ENCODE measurements at regions not wholly inside any gene's neighbourhood (a gene's known extent, or its start where the extent isn't known, plus 50 kb on each side); places are given as distances from the start of the nearest gene placed in this dataset.
A peak's percentile ranks its signal among the peaks of the same experiment; 100 is the strongest.

GRCh38 chr2:134191835-134192234, 62.0 kb upstream of the MGAT5 start:
- no peak overlapping the region for H3T11ph ChIP-seq (ENCODE audit: low read length)
- H3K9ac ChIP-seq (ENCODE audit: extremely low read depth, insufficient read length, low read length), result no peak overlapping the region

More at GRCh38 chr2:134191835-134192234, 62.0 kb upstream of the MGAT5 start:
- H4K91ac ChIP-seq (ENCODE audit: insufficient read length, low read depth, low read length), result no peak overlapping the region
- no peak overlapping the region for H4K5ac ChIP-seq (ENCODE audit: insufficient read length, low read depth, low read length)
- no peak overlapping the region for H2BK5ac ChIP-seq (ENCODE audit: insufficient read length, low read length)
- H3K14ac ChIP-seq (ENCODE audit: insufficient read depth, low read length), result no peak overlapping the region; the same call in 1 of the 2 replicates
- H3K79me2 ChIP-seq (ENCODE audit: insufficient read depth, low read length), result no peaks in the 10 kb centered on the region; the same call in 1 of the 2 replicates
- H3K4me2 ChIP-seq (ENCODE audit: insufficient read depth, insufficient read length, low read length), result no peak overlapping the region
- no peaks in the 10 kb centered on the region for H3K27me3 ChIP-seq (ENCODE audit: insufficient read depth, low read length)
- Mint-ChIP-seq H3K9me3 (no peaks in the 10 kb centered on the region), H3K4me3 (no peak overlapping the region), H3K36me3 (ENCODE audit: insufficient read depth in 1 of 3, low read depth in 3 of 3) (peaks cover 0 to 4% (median 3%) of the 10 kb centered on the region in 3 experiments; a peak in 2 of 7 replicates), H3K27me3 (ENCODE audit: low read depth) (no peaks in the 10 kb centered on the region), H3K4me1 (peaks cover 8 to 10% of the 10 kb centered on the region in 2 experiments; a peak in 3 of 4 replicates), H3K27ac (peak overlapping the region; percentile 6 to 79 (median 10); a peak in 3 of 7 replicates)
- peaks cover 4% of the 10 kb centered on the region for H3K79me1 ChIP-seq (ENCODE audit: insufficient read depth, low read depth, low read length, poor library complexity, severe bottlenecking)
- no peak overlapping the region for H3K56ac ChIP-seq (ENCODE audit: insufficient read length, low read depth, low read length)
- H2BK20ac ChIP-seq (ENCODE audit: low read depth, low read length, poor library complexity, severe bottlenecking), result no peak overlapping the region
- H3K23ac ChIP-seq (ENCODE audit: insufficient read length, low read depth, low read length), result no peak overlapping the region
- H2BK12ac ChIP-seq (ENCODE audit: insufficient read length, low read depth, low read length), result no peak overlapping the region
- no peaks in the 10 kb centered on the region for H4K20me1 ChIP-seq (ENCODE audit: control insufficient read depth, insufficient read depth, insufficient read length)
- TF ChIP-seq CTCF (conservative IDR thresholded peaks at IDR 0.05), result no peak
- no peak overlapping the region for H2BK120ac ChIP-seq (ENCODE audit: low read depth, low read length, poor library complexity, severe bottlenecking)
- no peak overlapping the region for H2AFZ ChIP-seq (ENCODE audit: low read length)
- no peak for DNase-seq
- no peak overlapping the region for H3K27ac ChIP-seq (ENCODE audit: insufficient read length, low read depth, low read length)
- WGBS (ENCODE audit: extremely low coverage, insufficient read length, low lambda C conversion rate), result no CpG with 5 or more reads among the region's 36 CpGs
- no peaks in the 10 kb centered on the region for H3K23me2 ChIP-seq (ENCODE audit: insufficient read length, low read depth, low read length, poor library complexity, severe bottlenecking)
- no peak overlapping the region for H3K4ac ChIP-seq (ENCODE audit: low read depth, low read length)
- no peaks in the 10 kb centered on the region; the same call in 1 of the 2 replicates for H3K4me1 ChIP-seq (ENCODE audit: insufficient read depth, low read length)
- no peak overlapping the region for H2AK5ac ChIP-seq (ENCODE audit: insufficient read length, low read length)
- H2BK15ac ChIP-seq (ENCODE audit: low read depth, low read length), result no peak overlapping the region
- no peak overlapping the region for H4K8ac ChIP-seq (replicated peaks; ENCODE audit: insufficient read length, low read depth, low read length)
- no peaks in the 10 kb centered on the region for H3K9me3 ChIP-seq (ENCODE audit: control insufficient read depth, low read depth, low read length)
- H3K18ac ChIP-seq (ENCODE audit: insufficient read length, low read depth, low read length), result no peak overlapping the region
